ENCODE measurements at regions not wholly inside any gene's neighbourhood (a gene's known extent, or its start where the extent isn't known, plus 50 kb on each side); places are given as distances from the start of the nearest gene placed in this dataset.
A peak's percentile ranks its signal among the peaks of the same experiment; 100 is the strongest.
"Not testable (repeated sequence)": the region's sequence is repeated elsewhere in the genome, so short reads cannot be mapped to it uniquely, and the experiment has no call there.

GRCh38 chr3:178318941-178319816 is 217.1 kb upstream of the KCNMB2 start:
- no peak for DNase-seq (ENCODE audit: low read depth in 2 of 2)

DNA sequence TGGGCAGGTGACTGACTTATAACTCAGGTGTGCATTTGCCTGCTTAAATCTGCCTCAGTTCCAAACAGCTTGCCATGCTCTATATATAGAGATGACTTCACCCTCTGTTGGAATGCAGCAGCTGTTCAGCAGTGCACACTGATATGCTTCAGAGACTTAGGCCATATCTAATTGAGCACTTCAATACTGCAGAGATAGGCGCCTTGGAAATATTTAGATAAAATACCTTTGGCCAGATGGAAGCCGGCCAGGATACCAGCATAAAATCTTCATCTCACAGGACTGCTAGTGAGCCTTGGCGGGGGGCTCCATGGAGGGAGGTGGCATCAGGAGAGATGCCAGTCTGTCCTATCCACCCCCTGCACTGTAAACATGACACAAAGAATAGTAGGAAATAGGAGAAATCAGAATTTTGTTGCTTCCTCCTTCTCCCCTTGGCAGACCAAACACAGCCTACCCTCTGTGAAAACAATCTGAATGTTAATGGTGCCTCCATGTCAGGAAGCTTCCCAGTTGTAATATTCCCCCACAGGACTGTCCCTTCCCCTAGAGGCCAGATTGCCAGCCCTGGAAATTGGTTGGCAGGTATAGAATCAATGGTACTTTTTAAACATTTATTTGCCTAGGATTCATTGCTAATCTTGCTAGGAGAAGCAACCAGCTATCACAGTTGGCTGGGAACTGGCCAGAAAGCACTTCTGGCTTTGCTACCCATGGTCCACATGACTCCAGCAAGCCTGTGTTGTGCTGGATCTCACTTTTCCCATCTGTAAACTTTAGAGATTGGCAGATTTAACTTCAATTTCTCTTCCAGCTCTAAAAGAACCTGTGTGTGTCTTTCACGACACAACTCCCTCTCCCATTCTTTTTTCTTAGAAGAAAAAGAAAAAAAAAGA is 215.5 kb upstream of the KCNMB2 start:
- DNase-seq (ENCODE audit: low read depth in 2 of 2): peak; percentile 74 to 87

DNA sequence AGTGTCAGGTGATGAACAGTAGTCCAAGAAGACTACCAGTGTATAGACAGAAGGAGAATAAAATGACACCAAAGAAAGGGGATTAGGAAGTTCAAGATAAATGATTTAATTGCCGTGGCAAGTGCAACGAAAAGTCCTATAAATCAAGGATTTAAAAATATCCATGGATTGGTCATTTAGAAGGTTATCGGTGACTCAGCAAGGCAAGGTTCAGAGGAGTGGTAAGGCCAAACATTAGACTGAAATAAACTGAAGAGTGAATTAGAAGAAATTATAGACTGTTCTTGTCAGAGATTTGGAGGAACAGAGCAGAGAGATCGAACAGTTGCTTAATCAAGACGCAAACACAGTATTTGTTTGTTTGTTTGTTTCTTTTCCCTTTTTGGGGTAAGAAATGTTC is 211.9 kb upstream of the KCNMB2 start:
- no peak for DNase-seq (ENCODE audit: low read depth in 2 of 2)

GRCh38 chr3:178325330-178325729 is 210.9 kb upstream of the KCNMB2 start:
- peak; percentile 56 to 69 for DNase-seq (ENCODE audit: low read depth in 2 of 2)

- DNase-seq (ENCODE audit: low read depth in 2 of 2): no peak
These were observed 206.3 kb upstream of the KCNMB2 start for GRCh38 chr3:178329936-178330335.

DNA sequence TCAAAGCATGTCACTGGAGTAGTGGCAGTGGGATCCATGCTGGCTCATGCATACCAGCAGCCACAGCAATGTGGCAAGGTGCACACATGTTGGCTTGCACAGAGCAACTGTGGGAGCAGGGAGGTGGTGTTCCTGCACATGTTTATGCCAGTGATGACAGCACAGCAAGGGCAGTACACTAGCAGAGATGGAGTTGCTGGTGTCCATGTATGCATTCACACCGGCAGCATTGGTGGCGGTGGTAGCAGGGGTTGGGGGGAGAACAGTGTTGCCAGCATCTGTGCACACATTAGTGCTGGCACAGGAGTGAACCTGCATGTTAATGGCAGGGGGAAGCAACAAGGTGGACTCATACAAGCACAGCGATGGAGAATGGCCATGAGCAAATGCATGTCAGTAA is 202.0 kb upstream of the KCNMB2 start:
- no peak for DNase-seq (ENCODE audit: low read depth in 2 of 2)

- DNase-seq (ENCODE audit: low read depth in 2 of 2): no peak
These were observed 199.9 kb upstream of the KCNMB2 start for GRCh38 chr3:178336336-178336735.

- no peak for DNase-seq (ENCODE audit: low read depth in 2 of 2)
These were observed 195.7 kb upstream of the KCNMB2 start for GRCh38 chr3:178340506-178340905.

DNA sequence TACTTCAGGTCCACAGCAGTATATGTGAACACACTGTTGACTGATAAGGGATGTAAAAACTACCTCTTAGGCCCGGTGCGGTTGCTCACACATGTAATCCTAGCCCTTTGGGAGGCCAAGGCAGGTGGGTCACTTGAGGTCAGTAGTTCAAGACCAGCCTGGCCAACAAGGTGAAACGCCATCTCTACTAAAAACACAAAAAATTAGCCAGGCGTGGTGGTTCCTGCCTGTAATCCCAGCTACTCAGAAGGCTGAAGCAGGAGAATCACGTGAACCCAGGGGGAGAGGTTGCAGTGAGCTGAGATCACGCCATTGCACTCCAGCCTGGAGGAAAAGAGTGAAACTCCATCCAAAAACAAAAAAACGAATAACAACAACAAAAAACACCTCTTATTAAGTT is 194.6 kb upstream of the KCNMB2 start:
- no peak for DNase-seq (ENCODE audit: low read depth in 2 of 2)

GRCh38 chr3:178342111-178342510 is 194.1 kb upstream of the KCNMB2 start:
- DNase-seq (ENCODE audit: low read depth in 2 of 2): no peak

DNA sequence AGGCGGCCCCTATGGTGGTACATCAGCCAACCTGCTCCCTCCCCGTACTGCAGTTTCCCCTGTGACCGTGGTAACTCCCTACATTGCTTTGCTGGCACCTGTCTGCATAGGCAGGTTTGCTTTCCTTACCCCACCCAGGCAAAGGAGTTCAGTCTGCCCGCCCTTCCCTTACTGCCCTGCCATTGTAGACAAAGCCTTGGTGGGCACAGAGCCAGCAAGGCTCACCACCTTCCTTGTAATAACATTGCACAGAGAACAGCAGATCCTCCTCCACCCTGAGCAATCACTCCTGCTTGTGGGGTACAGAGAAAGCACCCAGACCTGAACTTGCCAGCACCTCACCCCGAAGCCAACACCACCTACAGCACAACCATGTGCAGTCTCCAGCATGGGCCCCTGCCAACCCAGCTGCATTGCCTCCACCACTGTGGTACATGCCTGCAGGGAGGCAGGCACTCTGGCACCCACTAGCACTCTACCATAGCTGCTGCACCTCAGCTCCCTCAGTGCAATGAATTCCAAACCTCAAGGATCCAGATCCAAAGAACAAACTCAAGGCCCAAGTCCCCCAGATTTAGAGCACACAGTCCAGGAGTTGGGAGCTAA is 192.7 kb upstream of the KCNMB2 start:
- no peak for DNase-seq (ENCODE audit: low read depth in 2 of 2)

DNA sequence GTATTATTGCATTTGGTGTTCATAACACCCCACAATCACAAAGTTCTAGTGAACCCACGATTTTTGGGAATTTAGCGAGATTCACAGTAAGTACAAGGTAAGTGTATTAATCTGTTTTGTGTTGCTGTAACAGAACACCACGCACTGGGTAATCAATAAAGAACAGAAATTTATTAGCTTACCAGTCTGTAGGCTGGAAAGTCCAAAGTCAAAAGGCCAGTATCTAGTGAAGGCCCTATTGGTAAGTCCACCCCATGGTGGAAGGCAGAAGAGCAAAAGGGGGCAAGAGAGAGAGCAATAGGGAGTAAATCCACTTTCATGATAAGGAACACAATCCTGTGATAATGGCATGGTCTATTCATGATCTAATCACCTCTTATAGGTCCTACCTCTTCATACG is 190.3 kb upstream of the KCNMB2 start:
- no peak for DNase-seq (ENCODE audit: low read depth in 2 of 2)

- not testable (repeated sequence) for DNase-seq (ENCODE audit: low read depth in 2 of 2)
These were observed 187.5 kb upstream of the KCNMB2 start for GRCh38 chr3:178348561-178349217.

DNA sequence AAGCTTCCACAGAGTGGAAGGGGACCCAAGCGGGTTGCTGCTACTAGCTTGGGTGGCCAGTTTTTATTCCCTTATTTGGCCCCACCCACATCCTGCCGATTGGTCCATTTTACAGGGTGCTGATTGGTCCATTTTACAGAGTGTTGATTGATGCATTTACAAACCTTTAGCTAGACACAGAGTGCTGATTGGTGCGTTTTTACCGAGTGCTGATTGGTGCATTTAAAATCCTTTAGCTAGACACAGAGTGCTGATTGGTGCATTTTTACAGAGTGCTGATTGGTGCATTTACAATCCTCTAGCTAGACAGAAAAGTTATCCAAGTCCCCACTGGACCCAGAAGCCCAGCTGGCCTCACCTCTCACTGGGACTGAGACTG is 187.0 kb upstream of the KCNMB2 start:
- DNase-seq (ENCODE audit: low read depth in 2 of 2): not testable (repeated sequence)

- no peak for DNase-seq (ENCODE audit: low read depth in 2 of 2)
These were observed 185.5 kb upstream of the KCNMB2 start for GRCh38 chr3:178350763-178351162.

GRCh38 chr3:178352326-178353005 is 183.8 kb upstream of the KCNMB2 start:
- peak in 1 of 2 donors; percentile 91 for DNase-seq (ENCODE audit: low read depth in 2 of 2)

GRCh38 chr3:178353006-178353694 is 183.1 kb upstream of the KCNMB2 start:
- no peak for DNase-seq (ENCODE audit: low read depth in 2 of 2)

- no peak for DNase-seq (ENCODE audit: low read depth in 2 of 2)
These were observed 176.5 kb upstream of the KCNMB2 start for GRCh38 chr3:178359728-178360127.

DNA sequence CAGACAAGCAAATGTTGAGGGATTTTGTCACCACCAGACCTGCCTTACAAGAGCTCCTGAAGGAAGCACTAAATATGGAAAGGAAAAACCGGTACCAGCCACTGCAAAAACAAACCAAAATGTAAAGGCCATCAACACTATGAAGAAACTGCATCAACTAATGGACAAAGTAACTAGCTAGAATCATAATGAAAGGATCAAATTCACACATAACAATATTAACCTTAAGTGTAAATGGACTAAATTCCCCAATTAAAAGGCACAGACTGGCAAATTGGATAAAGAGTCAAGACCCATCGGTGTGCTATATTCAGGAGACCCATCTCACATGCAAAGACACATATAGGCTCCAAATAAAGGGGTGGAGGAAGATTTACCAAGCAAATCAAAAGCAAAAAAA is 173.2 kb upstream of the KCNMB2 start:
- not testable (repeated sequence) for DNase-seq (ENCODE audit: low read depth in 2 of 2)

Data from lung microvascular endothelial cell (primary cell).